ENCODE measurements at regions not wholly inside any gene's neighbourhood (a gene's known extent, or its start where the extent isn't known, plus 50 kb on each side); places are given as distances from the start of the nearest gene placed in this dataset.
"Not testable (repeated sequence)": the region's sequence is repeated elsewhere in the genome, so short reads cannot be mapped to it uniquely, and the experiment has no call there.

- not testable (repeated sequence) for TF ChIP-seq MAX (IDR thresholded peaks at IDR 0.05; ENCODE audit: low read depth, low read length); POLR2A (IDR thresholded peaks at IDR 0.05; ENCODE audit: extremely low read depth, insufficient read length); MYC (IDR thresholded peaks at IDR 0.05; ENCODE audit: low read depth, low read length)
- TF ChIP-seq, protein P1, sequence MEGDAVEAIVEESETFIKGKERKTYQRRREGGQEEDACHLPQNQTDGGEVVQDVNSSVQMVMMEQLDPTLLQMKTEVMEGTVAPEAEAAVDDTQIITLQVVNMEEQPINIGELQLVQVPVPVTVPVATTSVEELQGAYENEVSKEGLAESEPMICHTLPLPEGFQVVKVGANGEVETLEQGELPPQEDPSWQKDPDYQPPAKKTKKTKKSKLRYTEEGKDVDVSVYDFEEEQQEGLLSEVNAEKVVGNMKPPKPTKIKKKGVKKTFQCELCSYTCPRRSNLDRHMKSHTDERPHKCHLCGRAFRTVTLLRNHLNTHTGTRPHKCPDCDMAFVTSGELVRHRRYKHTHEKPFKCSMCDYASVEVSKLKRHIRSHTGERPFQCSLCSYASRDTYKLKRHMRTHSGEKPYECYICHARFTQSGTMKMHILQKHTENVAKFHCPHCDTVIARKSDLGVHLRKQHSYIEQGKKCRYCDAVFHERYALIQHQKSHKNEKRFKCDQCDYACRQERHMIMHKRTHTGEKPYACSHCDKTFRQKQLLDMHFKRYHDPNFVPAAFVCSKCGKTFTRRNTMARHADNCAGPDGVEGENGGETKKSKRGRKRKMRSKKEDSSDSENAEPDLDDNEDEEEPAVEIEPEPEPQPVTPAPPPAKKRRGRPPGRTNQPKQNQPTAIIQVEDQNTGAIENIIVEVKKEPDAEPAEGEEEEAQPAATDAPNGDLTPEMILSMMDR (IDR thresholded peaks at IDR 0.05; ENCODE audit: low read depth, low read length), result not testable (repeated sequence)
These were observed 101.5 kb downstream of the TRIM43 start for GRCh38 chr2:95693071-95693846.
